DOHH2 (cell line): ENCODE measurements at regions not wholly inside any gene's neighbourhood (a gene's known extent, or its start where the extent isn't known, plus 50 kb on each side); places are given as distances from the start of the nearest gene placed in this dataset.

Source experiments
- H3F3A ChIP-seq: fragments of 200-600 bp; sonication (generic), shearing (Covaris generic); 2 replicates; pipeline ENCODE4 v1.6.0; 2016; ENCODE audit warnings: antibody characterized with exemption, mild to moderate bottlenecking; ENCODE audit not compliant: control insufficient read depth, insufficient read depth
- H3K27ac ChIP-seq: fragments of 200-600 bp; sonication (generic); 2 replicates; pipeline ENCODE4 v1.5.1; 2014; ENCODE audit warnings: low read depth, mild to moderate bottlenecking, low read length, moderate library complexity
- H3K27me3 ChIP-seq: fragments of 200-600 bp; sonication (generic); 2 replicates; pipeline ENCODE4 v1.6.1; 2014; ENCODE audit warnings: mild to moderate bottlenecking, low read length, mixed read lengths; ENCODE audit not compliant: control insufficient read depth
- H3K36me3 ChIP-seq: fragments of 200-600 bp; sonication (generic); 2 replicates; pipeline ENCODE4 v1.6.1; 2014; ENCODE audit warnings: mild to moderate bottlenecking, low read length, moderate library complexity, mixed read lengths; ENCODE audit not compliant: control insufficient read depth
- H3K4me1 ChIP-seq: fragments of 200-600 bp; sonication (generic); 2 replicates; pipeline ENCODE4 v1.6.1; 2014; ENCODE audit warnings: mild to moderate bottlenecking, low read length, mixed read lengths; ENCODE audit not compliant: control insufficient read depth
- H3K4me2 ChIP-seq: fragments of 200-600 bp; sonication (generic); 2 replicates; pipeline ENCODE4 v1.6.0; 2014; ENCODE audit warnings: mild to moderate bottlenecking, low read length, moderate library complexity
- H3K4me3 ChIP-seq: fragments of 200-600 bp; sonication (generic); 2 replicates; pipeline ENCODE4 v1.5.1; 2014; ENCODE audit warnings: mild to moderate bottlenecking, low read length, mixed read lengths
- H3K79me2 ChIP-seq: fragments of 200-600 bp; sonication (generic); 2 replicates; pipeline ENCODE4 v1.6.1; 2014; ENCODE audit warnings: mild to moderate bottlenecking, low read length, mixed read lengths; ENCODE audit not compliant: control insufficient read depth
- H3K9me2 ChIP-seq: fragments of 200-600 bp; sonication (generic); replicated peaks from 2 replicates; pipeline ENCODE4 v1.6.1; 2014; ENCODE audit warnings: mild to moderate bottlenecking, low read length, mixed read lengths; ENCODE audit not compliant: control insufficient read depth
- H3K9me3 ChIP-seq: fragments of 200-600 bp; sonication (generic); 2 replicates; pipeline ENCODE4 v1.6.1; 2014; ENCODE audit warnings: antibody characterized with exemption, low read length, mixed read lengths; ENCODE audit not compliant: control insufficient read depth, insufficient read depth
- H4K20me1 ChIP-seq: fragments of 200-600 bp; sonication (generic); 2 replicates; pipeline ENCODE4 v1.6.0; 2014; ENCODE audit warnings: low read depth, mild to moderate bottlenecking, antibody characterized with exemption, low read length, moderate library complexity; ENCODE audit not compliant: control insufficient read depth, insufficient read depth
- EZH2phosphoT487 ChIP-seq: fragments of 200-600 bp; sonication (generic); IDR thresholded peaks from 2 replicates; pipeline ENCODE4 v1.6.1; 2017; ENCODE audit warnings: borderline replicate concordance, mild to moderate bottlenecking, antibody characterized with exemption, low read length, moderate library complexity, mixed read lengths
- TF ChIP-seq, protein P1 (sequence below): fragments of 200-600 bp; sonication (generic); IDR thresholded peaks from one replicate; pipeline ENCODE4 v1.5.1; 2014; ENCODE audit warnings: antibody characterized with exemption, mild to moderate bottlenecking, low read depth, low read length; ENCODE audit not compliant: poor library complexity, severe bottlenecking

DNA sequence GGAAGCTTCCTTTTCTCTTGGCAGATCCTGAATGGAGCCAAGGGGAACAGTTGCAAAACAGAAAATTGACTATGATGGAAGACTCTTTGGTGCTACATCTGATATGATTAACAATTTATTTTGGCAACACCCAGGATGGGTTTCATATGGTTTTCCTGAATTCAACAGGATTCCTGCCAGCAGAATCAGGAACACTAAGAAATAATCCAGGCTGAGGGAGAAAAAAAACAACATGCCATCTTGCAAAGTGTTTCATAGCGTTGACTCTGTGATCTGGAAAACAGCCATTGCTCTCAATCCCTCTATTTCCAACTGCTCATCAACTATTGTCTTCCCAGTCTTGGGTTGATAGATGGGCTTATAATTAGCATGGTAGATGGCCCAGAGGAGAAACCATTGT is 303.8 kb upstream of the KLF3 start:
- H3K9me3 ChIP-seq = no peaks in the 10 kb centered on the region
- TF ChIP-seq, protein P1, sequence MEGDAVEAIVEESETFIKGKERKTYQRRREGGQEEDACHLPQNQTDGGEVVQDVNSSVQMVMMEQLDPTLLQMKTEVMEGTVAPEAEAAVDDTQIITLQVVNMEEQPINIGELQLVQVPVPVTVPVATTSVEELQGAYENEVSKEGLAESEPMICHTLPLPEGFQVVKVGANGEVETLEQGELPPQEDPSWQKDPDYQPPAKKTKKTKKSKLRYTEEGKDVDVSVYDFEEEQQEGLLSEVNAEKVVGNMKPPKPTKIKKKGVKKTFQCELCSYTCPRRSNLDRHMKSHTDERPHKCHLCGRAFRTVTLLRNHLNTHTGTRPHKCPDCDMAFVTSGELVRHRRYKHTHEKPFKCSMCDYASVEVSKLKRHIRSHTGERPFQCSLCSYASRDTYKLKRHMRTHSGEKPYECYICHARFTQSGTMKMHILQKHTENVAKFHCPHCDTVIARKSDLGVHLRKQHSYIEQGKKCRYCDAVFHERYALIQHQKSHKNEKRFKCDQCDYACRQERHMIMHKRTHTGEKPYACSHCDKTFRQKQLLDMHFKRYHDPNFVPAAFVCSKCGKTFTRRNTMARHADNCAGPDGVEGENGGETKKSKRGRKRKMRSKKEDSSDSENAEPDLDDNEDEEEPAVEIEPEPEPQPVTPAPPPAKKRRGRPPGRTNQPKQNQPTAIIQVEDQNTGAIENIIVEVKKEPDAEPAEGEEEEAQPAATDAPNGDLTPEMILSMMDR = no peak
- no peak for TF ChIP-seq EZH2phosphoT487
- no peak overlapping the region for H3K4me2 ChIP-seq
- H3F3A ChIP-seq = no peaks in the 10 kb centered on the region
- H3K4me3 ChIP-seq = no peak overlapping the region
- no peaks in the 10 kb centered on the region for H3K36me3 ChIP-seq
- H3K79me2 ChIP-seq = no peaks in the 10 kb centered on the region
- H4K20me1 ChIP-seq = no peaks in the 10 kb centered on the region
- H3K9me2 ChIP-seq = no peaks in the 10 kb centered on the region
- H3K27me3 ChIP-seq = peaks cover 9% of the 10 kb centered on the region; the same call in 1 of the 2 replicates
- H3K27ac ChIP-seq = no peak overlapping the region
- H3K4me1 ChIP-seq = no peaks in the 10 kb centered on the region

DNA sequence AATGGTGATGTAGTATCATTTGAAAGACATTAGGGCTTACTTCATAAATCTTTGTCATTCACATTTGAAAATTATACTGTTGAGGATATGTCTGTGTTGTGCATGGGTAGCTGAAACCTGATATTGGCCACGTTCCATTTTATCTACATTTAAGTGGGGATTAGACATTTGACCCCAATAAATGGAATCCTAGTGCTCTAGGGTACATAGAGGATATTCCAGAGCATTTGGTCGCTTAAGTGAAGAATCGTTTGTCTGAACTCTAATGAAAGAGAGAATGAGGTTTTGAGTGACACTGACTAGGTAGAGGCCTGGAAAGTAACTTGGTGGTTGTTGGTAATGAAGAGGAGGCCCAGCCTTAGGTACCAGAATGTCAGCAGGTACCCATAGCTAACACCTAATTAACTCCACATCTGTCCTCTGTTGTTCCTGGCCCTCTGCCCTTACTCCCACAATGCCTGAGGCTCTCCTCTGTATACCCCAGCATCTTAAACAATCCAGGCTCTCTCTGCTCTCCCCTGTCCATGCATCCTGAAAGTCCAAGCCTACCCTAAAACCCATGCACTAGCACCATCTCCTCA is 299.5 kb upstream of the KLF3 start:
- H3F3A ChIP-seq = no peaks in the 10 kb centered on the region
- no peaks in the 10 kb centered on the region for H3K4me1 ChIP-seq
- H3K79me2 ChIP-seq = no peaks in the 10 kb centered on the region
- TF ChIP-seq, protein P1 = no peak
- no peak for TF ChIP-seq EZH2phosphoT487
- no peaks in the 10 kb centered on the region for H3K36me3 ChIP-seq
- no peaks in the 10 kb centered on the region for H3K9me2 ChIP-seq
- 0 out of 2 replicates have a peak, but pooled peaks cover 3% of the 10 kb centered on the region for H3K27me3 ChIP-seq
- no peak overlapping the region for H3K27ac ChIP-seq
- no peak overlapping the region for H3K4me3 ChIP-seq
- no peaks in the 10 kb centered on the region for H4K20me1 ChIP-seq
- no peak overlapping the region for H3K4me2 ChIP-seq
- no peaks in the 10 kb centered on the region for H3K9me3 ChIP-seq

DNA sequence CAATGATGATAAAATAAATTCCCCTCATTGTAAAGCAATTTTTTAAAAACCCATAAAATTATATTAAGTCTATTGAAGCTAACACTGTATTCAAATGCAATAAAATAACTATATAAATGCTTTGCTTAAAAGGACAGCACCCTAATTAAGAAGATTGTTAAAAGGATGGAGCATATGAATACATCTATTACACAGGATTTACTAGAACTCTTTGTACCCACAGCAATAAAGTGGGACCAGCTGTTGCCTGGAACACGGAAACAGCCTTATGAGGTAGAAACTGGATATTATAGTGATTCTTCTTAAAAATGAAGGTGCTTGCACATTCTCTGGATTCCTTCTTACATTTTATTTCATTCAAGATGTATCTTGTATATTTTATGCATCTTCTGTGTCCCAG is 298.7 kb upstream of the KLF3 start:
- H3K27ac ChIP-seq = no peak overlapping the region
- H3K9me2 ChIP-seq = no peaks in the 10 kb centered on the region

More for the DNA sequence above, 298.7 kb upstream of the KLF3 start:
- TF ChIP-seq, protein P1 = no peak
- no peak for TF ChIP-seq EZH2phosphoT487
- Histone ChIP-seq H3K4me2 (no peak overlapping the region), H3F3A (no peaks in the 10 kb centered on the region), H3K79me2 (no peaks in the 10 kb centered on the region), H4K20me1 (no peaks in the 10 kb centered on the region), H3K4me3 (no peak overlapping the region), H3K9me3 (no peaks in the 10 kb centered on the region), H3K4me1 (no peaks in the 10 kb centered on the region), H3K36me3 (no peaks in the 10 kb centered on the region), H3K27me3 (0 out of 2 replicates have a peak, but pooled peaks cover under 1% of the 10 kb centered on the region)
